HEK293 (cell line): ENCODE measurements at regions not wholly inside any gene's neighbourhood (a gene's known extent, or its start where the extent isn't known, plus 50 kb on each side); places are given as distances from the start of the nearest gene placed in this dataset.

Experiments used
- CTCF ChIA-PET: fragments of 350-600 bp; formaldehyde crosslinking; extraction: SDS; loops from one replicate; lab custom pipeline; 2021; ENCODE audit warnings: antibody characterized with exemption; lab: Yijun Ruan, JAX
- POLR2A ChIA-PET: fragments of 300-600 bp; formaldehyde crosslinking; extraction: SDS; loops from one replicate; lab custom pipeline; 2020; ENCODE audit warnings: antibody characterized with exemption, inconsistent platforms; lab: Yijun Ruan, JAX
- H3K27ac ChIP-seq: fragments of 200-500 bp; sonication (Bioruptor generic); 2 replicates; pipeline ENCODE4 v1.5.1; 2014; ENCODE audit warnings: low read depth, low read length, control low read depth, inconsistent platforms; ENCODE audit errors: extremely low read depth
- H3K36me3 ChIP-seq, 2 experiments: fragments of 200-500 bp in 1 of 2; sonication (Bioruptor generic) in 1 of 2; 1 replicate in 1 of 2; 2 replicates in 1 of 2; pipeline ENCODE4 v1.5.1; 2014 to 2017; ENCODE audit warnings: inconsistent platforms in 2 of 2, low read length in 2 of 2; ENCODE audit not compliant: control insufficient read depth in 2 of 2, insufficient read depth in 1 of 2
- H3K4me1 ChIP-seq: fragments of 200-500 bp; sonication (Bioruptor generic); 2 replicates; pipeline ENCODE4 v1.5.1; 2014; ENCODE audit warnings: mild to moderate bottlenecking, low read length, inconsistent platforms; ENCODE audit not compliant: control insufficient read depth, insufficient read depth
- H3K4me3 ChIP-seq: 2 replicates; pipeline ENCODE4 v1.5.1; 2011; ENCODE audit warnings: low read depth, mild to moderate bottlenecking, control low read depth, low read length, moderate library complexity
- H3K9me3 ChIP-seq: fragments of 200-500 bp; sonication (Bioruptor generic); 2 replicates; pipeline ENCODE4 v1.5.1; 2014; ENCODE audit warnings: low read depth, low read length, inconsistent platforms; ENCODE audit not compliant: control insufficient read depth, insufficient read depth
- ELK4 ChIP-seq: IDR thresholded peaks from 2 replicates; pipeline ENCODE4 v1.6.1; 2011; ENCODE audit warnings: mild to moderate bottlenecking, low read depth, low read length, borderline replicate concordance
- GLIS1 ChIP-seq: fragments of 450-650 bp; formaldehyde crosslinking; IDR thresholded peaks from 2 replicates; pipeline ENCODE4 v1.5.1; 2016; ENCODE audit warnings: missing biosample characterization, missing genetic modification characterization
- IKZF3 ChIP-seq: fragments of 450-650 bp; IDR thresholded peaks from 2 replicates; pipeline ENCODE4 v1.5.0; 2018; ENCODE audit warnings: missing biosample characterization, mild to moderate bottlenecking, missing genetic modification characterization, moderate library complexity
- MZF1 ChIP-seq: fragments of 450-650 bp; formaldehyde crosslinking; IDR thresholded peaks from 2 replicates; pipeline ENCODE4 v1.5.1; 2017; ENCODE audit warnings: missing biosample characterization, missing genetic modification characterization, borderline replicate concordance
- YY1 ChIP-seq: fragments of 450-650 bp; formaldehyde crosslinking; IDR thresholded peaks from 2 replicates; pipeline ENCODE4 v1.5.1; 2018; ENCODE audit warnings: missing biosample characterization, missing genetic modification characterization
- ZFP69B ChIP-seq: fragments of 450-650 bp; formaldehyde crosslinking; IDR thresholded peaks from 2 replicates; pipeline ENCODE4 v1.5.1; 2016; ENCODE audit warnings: missing biosample characterization, missing genetic modification characterization
- ZNF239 ChIP-seq: fragments of 450-650 bp; formaldehyde crosslinking; IDR thresholded peaks from 2 replicates; pipeline ENCODE4 v1.5.1; 2016; ENCODE audit warnings: missing biosample characterization, missing genetic modification characterization
- ZNF274 ChIP-seq, 2 experiments: fragments of 200-500 bp in 1 of 2; fragments of 450-650 bp in 1 of 2; sonication (Bioruptor generic) in 1 of 2; formaldehyde crosslinking in 1 of 2; IDR thresholded peaks; 2 replicates each; pipeline versions ENCODE4 v1.5.1 to v1.6.1; 2014 to 2016; ENCODE audit warnings: borderline replicate concordance in 1 of 2, inconsistent platforms in 1 of 2, low read length in 1 of 2, missing biosample characterization in 1 of 2, missing genetic modification characterization in 1 of 2
- ZNF292 ChIP-seq: fragments of 450-650 bp; formaldehyde crosslinking; IDR thresholded peaks from 2 replicates; pipeline ENCODE4 v1.5.1; 2016; ENCODE audit warnings: low read depth, missing biosample characterization, missing genetic modification characterization, borderline replicate concordance
- ZNF324 ChIP-seq: fragments of 450-650 bp; formaldehyde crosslinking; IDR thresholded peaks from 2 replicates; pipeline ENCODE4 v1.5.1; 2016; ENCODE audit warnings: missing biosample characterization, missing genetic modification characterization
- ZNF433 ChIP-seq: fragments of 450-650 bp; formaldehyde crosslinking; IDR thresholded peaks from 2 replicates; pipeline ENCODE4 v1.5.1; 2016; ENCODE audit warnings: missing biosample characterization, missing genetic modification characterization, low read depth
- ZNF530 ChIP-seq: fragments of 450-650 bp; formaldehyde crosslinking; IDR thresholded peaks from 2 replicates; pipeline ENCODE4 v1.5.1; 2016; ENCODE audit warnings: low read depth, missing biosample characterization, missing genetic modification characterization
- ZNF548 ChIP-seq: fragments of 450-650 bp; formaldehyde crosslinking; IDR thresholded peaks from 2 replicates; pipeline ENCODE4 v1.5.1; 2016; ENCODE audit warnings: missing biosample characterization, missing genetic modification characterization
- ZNF624 ChIP-seq: fragments of 450-650 bp; formaldehyde crosslinking; IDR thresholded peaks from 2 replicates; pipeline ENCODE4 v1.5.1; 2017; ENCODE audit warnings: missing biosample characterization, missing genetic modification characterization
- ZNF629 ChIP-seq: fragments of 450-650 bp; formaldehyde crosslinking; IDR thresholded peaks from 2 replicates; pipeline ENCODE4 v1.5.1; 2017; ENCODE audit warnings: missing biosample characterization, missing genetic modification characterization
- ZNF792 ChIP-seq: fragments of 450-650 bp; formaldehyde crosslinking; IDR thresholded peaks from 2 replicates; pipeline ENCODE4 v1.5.1; 2016; ENCODE audit warnings: missing biosample characterization, missing genetic modification characterization
- ZNF843 ChIP-seq: fragments of 450-650 bp; formaldehyde crosslinking; IDR thresholded peaks from 2 replicates; pipeline ENCODE4 v1.5.1; 2016; ENCODE audit warnings: missing biosample characterization, missing genetic modification characterization
- TF ChIP-seq, protein P1 (sequence below): fragments of 450-650 bp; formaldehyde crosslinking; IDR thresholded peaks from 2 replicates; pipeline ENCODE4 v1.5.1; 2016; ENCODE audit warnings: missing biosample characterization, missing genetic modification characterization
- TF ChIP-seq, protein P2 (sequence below): fragments of 450-650 bp; IDR thresholded peaks from 2 replicates; pipeline ENCODE4 v1.5.1; 2018; ENCODE audit warnings: missing biosample characterization, missing genetic modification characterization

- Histone ChIP-seq H3K4me1 (no peaks in the 10 kb centered on the region), H3K4me3 (no peak overlapping the region), H3K9me3 (no peaks in the 10 kb centered on the region), H3K27ac (no peak overlapping the region), H3K36me3 (no peaks in the 10 kb centered on the region)
- ChIA-PET CTCF (no interaction called here), POLR2A (no interaction called here)
- TF ChIP-seq ZNF548 (no peak), ZNF239 (no peak), ZNF792 (tag by site-specific recombination) (no peak), ZNF624 (tag by site-specific recombination) (no peak)
- TF ChIP-seq, protein P1, sequence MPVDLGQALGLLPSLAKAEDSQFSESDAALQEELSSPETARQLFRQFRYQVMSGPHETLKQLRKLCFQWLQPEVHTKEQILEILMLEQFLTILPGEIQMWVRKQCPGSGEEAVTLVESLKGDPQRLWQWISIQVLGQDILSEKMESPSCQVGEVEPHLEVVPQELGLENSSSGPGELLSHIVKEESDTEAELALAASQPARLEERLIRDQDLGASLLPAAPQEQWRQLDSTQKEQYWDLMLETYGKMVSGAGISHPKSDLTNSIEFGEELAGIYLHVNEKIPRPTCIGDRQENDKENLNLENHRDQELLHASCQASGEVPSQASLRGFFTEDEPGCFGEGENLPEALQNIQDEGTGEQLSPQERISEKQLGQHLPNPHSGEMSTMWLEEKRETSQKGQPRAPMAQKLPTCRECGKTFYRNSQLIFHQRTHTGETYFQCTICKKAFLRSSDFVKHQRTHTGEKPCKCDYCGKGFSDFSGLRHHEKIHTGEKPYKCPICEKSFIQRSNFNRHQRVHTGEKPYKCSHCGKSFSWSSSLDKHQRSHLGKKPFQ (tag by site-specific recombination), result no peak
Measured at GRCh38 chr3:99355465-99355864, 282.9 kb upstream of the COL8A1 start.

- CTCF ChIA-PET, result no interaction called here
- Histone ChIP-seq H3K4me3 (no peak overlapping the region), H3K4me1 (no peaks in the 10 kb centered on the region), H3K27ac (no peak overlapping the region), H3K9me3 (no peaks in the 10 kb centered on the region), H3K36me3 (no peaks in the 10 kb centered on the region)
- TF ChIP-seq ZNF433, result no peak
- POLR2A ChIA-PET, result no interaction called here
Measured at GRCh38 chr3:99352811-99353210, 285.6 kb upstream of the COL8A1 start.

DNA sequence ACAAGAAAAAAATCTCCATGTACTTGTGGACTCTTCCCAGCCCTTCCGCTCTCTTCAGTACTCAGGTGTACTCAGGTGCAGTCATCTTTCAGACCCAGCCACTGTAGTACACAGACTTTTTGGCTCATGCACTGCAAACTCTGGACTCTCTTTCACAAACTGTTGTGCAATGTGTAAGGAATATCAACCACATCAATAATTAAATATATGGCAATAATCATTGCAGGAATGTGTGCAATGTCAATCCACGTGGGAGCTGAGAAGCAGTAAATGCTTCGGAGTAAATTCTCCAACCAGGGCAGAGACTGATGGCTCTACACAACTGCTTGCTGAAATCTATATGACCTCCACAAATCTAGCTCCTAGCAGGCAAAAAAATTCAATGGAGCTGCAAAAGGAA is 287.3 kb upstream of the COL8A1 start:
- no peaks in the 10 kb centered on the region for H3K9me3 ChIP-seq
- TF ChIP-seq ZNF324 (tag by site-specific recombination), result no peak
- no peak for TF ChIP-seq ZFP69B (tag by site-specific recombination)
- no peak for TF ChIP-seq GLIS1 (tag by site-specific recombination)
- TF ChIP-seq IKZF3 (tag by site-specific recombination), result no peak
- TF ChIP-seq, protein P2, sequence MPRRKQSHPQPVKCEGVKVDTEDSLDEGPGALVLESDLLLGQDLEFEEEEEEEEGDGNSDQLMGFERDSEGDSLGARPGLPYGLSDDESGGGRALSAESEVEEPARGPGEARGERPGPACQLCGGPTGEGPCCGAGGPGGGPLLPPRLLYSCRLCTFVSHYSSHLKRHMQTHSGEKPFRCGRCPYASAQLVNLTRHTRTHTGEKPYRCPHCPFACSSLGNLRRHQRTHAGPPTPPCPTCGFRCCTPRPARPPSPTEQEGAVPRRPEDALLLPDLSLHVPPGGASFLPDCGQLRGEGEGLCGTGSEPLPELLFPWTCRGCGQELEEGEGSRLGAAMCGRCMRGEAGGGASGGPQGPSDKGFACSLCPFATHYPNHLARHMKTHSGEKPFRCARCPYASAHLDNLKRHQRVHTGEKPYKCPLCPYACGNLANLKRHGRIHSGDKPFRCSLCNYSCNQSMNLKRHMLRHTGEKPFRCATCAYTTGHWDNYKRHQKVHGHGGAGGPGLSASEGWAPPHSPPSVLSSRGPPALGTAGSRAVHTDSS (tag by site-specific recombination), result no peak
- TF ChIP-seq ZNF292 (tag by site-specific recombination), result no peak
- CTCF ChIA-PET, result interaction anchor here (0.5 to 0.6 kb wide), 2 partner anchors 112 to 219 kb away, joined by 3 read pairs; no protein-coding TSS in a partner anchor
- H3K27ac ChIP-seq, result no peak overlapping the region
- POLR2A ChIA-PET, result no interaction called here
- H3K4me1 ChIP-seq, result no peaks in the 10 kb centered on the region
- H3K4me3 ChIP-seq, result no peak overlapping the region
- H3K36me3 ChIP-seq, result no peaks in the 10 kb centered on the region

DNA sequence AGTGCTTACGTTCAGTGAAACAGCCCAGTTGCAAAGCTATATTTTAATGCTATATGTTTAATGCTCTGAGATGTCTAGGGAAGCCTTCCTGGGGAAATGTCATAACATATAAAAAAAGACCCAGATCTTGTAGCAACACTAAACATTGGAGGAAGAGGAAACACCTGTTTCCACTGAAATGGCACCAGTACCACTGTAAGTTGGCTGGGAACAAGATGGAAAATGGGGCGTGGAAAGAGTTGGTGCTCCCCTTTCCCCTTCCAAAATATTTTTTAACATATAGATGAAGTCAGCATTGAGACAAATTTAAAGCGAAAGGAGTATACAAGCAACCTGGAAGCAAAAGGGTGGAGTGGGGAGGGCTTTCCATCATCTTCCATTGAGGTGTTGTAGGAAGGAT is 289.9 kb upstream of the COL8A1 start:
- Histone ChIP-seq H3K27ac (no peak overlapping the region), H3K36me3 (no peaks in the 10 kb centered on the region), H3K4me3 (no peak overlapping the region), H3K4me1 (no peaks in the 10 kb centered on the region), H3K9me3 (no peaks in the 10 kb centered on the region)
- CTCF ChIA-PET, result no interaction called here
- POLR2A ChIA-PET, result no interaction called here
- TF ChIP-seq MZF1, result no peak
- TF ChIP-seq YY1, result no peak
- TF ChIP-seq IKZF3 (tag by site-specific recombination), result no peak
- no peak for TF ChIP-seq ZNF843
- no peak for TF ChIP-seq ZNF274 (IDR thresholded peaks at IDR 0.05; ENCODE audit: low read length)
- no peak for TF ChIP-seq ZNF274 (tag by site-specific recombination; IDR thresholded peaks at IDR 0.05; ENCODE audit: borderline replicate concordance)
- no peak for TF ChIP-seq ZNF530 (tag by site-specific recombination)
- TF ChIP-seq ZNF629 (tag by site-specific recombination), result no peak
- TF ChIP-seq ELK4, result no peak
